ENCODE measurements at regions not wholly inside any gene's neighbourhood (a gene's known extent, or its start where the extent isn't known, plus 50 kb on each side); places are given as distances from the start of the nearest gene placed in this dataset.

DNA sequence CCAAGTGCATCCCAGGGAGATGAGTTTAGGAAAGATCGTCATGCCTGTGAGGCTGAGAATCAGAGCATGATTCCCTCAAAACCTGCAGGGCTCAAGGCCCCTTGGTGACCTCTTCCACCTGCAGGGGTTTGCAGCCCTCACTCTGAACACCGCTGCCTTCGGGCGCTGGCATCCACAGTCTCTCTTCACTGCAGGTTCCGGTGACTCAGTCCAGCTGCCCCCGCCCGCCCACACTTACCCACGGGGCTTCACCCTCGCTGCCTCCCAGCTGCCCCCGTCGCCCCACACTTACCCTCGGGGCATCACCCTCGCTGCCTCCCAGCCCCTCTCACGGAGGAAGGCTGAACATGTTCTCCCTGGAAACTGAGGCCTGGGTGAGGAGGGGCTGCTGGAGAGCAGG is 277.1 kb downstream of the XXYLT1 start:
- Histone ChIP-seq H3K36me3 (ENCODE audit: control insufficient read depth, insufficient read depth, low read length) (no peaks in the 10 kb centered on the region), H3K27ac (ENCODE audit: low read length) (no peak overlapping the region), H3K27me3 (ENCODE audit: control insufficient read depth, insufficient read depth, low read length) (no peaks in the 10 kb centered on the region), H3K9me3 (ENCODE audit: control insufficient read depth, insufficient read depth, low read depth, low read length) (no peaks in the 10 kb centered on the region), H3K4me1 (ENCODE audit: control insufficient read depth, insufficient read depth, low read length) (no peaks in the 10 kb centered on the region), H3K4me3 (ENCODE audit: low read depth in 2 of 2, low read length in 2 of 2) (no peak overlapping the region)
- ATAC-seq = no peak
- DNase-seq (ENCODE audit: low read depth, low spot score) = no peak
- no TSS peak for BruUV-seq (replicated peaks)
- in situ Hi-C loops (cut with HindIII; ENCODE audit: low pct_unique_long_range_greater_than_20kb, low sequenced_read_pairs) (no loop called here), intact Hi-C loops (cut with micrococcal nuclease; ENCODE audit: unreplicated experiment) (no loop called here)
- CTCF ChIA-PET = no interaction called here
- TF ChIP-seq SIN3A (IDR thresholded peaks at IDR 0.05; ENCODE audit: borderline replicate concordance, insufficient read depth, low read depth, low read length) (no peak), POLR2AphosphoS5 (IDR thresholded peaks at IDR 0.05; ENCODE audit: low read depth, low read length) (no peak), TCF7L2 (IDR thresholded peaks at IDR 0.05; ENCODE audit: low read depth, low read length) (no peak)
- TF ChIP-seq, protein P1, sequence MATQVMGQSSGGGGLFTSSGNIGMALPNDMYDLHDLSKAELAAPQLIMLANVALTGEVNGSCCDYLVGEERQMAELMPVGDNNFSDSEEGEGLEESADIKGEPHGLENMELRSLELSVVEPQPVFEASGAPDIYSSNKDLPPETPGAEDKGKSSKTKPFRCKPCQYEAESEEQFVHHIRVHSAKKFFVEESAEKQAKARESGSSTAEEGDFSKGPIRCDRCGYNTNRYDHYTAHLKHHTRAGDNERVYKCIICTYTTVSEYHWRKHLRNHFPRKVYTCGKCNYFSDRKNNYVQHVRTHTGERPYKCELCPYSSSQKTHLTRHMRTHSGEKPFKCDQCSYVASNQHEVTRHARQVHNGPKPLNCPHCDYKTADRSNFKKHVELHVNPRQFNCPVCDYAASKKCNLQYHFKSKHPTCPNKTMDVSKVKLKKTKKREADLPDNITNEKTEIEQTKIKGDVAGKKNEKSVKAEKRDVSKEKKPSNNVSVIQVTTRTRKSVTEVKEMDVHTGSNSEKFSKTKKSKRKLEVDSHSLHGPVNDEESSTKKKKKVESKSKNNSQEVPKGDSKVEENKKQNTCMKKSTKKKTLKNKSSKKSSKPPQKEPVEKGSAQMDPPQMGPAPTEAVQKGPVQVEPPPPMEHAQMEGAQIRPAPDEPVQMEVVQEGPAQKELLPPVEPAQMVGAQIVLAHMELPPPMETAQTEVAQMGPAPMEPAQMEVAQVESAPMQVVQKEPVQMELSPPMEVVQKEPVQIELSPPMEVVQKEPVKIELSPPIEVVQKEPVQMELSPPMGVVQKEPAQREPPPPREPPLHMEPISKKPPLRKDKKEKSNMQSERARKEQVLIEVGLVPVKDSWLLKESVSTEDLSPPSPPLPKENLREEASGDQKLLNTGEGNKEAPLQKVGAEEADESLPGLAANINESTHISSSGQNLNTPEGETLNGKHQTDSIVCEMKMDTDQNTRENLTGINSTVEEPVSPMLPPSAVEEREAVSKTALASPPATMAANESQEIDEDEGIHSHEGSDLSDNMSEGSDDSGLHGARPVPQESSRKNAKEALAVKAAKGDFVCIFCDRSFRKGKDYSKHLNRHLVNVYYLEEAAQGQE (IDR thresholded peaks at IDR 0.05; ENCODE audit: insufficient read depth in 1 of 2, low read depth in 2 of 2, low read length in 1 of 2) = no peak
- TF ChIP-seq, protein P2, sequence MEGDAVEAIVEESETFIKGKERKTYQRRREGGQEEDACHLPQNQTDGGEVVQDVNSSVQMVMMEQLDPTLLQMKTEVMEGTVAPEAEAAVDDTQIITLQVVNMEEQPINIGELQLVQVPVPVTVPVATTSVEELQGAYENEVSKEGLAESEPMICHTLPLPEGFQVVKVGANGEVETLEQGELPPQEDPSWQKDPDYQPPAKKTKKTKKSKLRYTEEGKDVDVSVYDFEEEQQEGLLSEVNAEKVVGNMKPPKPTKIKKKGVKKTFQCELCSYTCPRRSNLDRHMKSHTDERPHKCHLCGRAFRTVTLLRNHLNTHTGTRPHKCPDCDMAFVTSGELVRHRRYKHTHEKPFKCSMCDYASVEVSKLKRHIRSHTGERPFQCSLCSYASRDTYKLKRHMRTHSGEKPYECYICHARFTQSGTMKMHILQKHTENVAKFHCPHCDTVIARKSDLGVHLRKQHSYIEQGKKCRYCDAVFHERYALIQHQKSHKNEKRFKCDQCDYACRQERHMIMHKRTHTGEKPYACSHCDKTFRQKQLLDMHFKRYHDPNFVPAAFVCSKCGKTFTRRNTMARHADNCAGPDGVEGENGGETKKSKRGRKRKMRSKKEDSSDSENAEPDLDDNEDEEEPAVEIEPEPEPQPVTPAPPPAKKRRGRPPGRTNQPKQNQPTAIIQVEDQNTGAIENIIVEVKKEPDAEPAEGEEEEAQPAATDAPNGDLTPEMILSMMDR (IDR thresholded peaks at IDR 0.05) = no peak
- POLR2A ChIA-PET = no interaction called here

DNA sequence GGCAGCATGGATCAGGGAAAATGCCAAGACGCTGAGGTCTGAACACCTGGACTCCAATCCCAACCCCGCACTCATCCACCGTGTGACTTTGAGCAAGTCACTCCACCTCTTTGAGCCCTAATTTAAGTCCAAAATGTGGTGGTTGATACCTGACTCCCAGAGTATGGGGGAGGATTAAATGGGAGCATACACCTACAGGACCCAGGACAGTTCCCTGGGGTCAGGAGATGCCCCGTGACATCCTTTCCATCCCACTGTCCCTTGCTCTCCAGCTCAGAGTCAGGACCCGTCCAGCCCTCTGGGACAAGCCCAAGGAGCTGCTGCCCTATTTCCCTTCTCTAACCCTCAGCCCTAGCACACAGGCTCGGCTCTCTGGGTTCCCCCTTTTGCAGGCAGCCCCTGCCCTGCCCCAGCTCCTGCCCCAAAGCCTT is 276.4 kb downstream of the XXYLT1 start:
- TF ChIP-seq, protein P1 (IDR thresholded peaks at IDR 0.05; ENCODE audit: insufficient read depth in 1 of 2, low read depth in 2 of 2, low read length in 1 of 2) = peak; percentile 57 to 58; a peak in 2 of 4 replicates
- TF ChIP-seq POLR2AphosphoS5 (IDR thresholded peaks at IDR 0.05; ENCODE audit: low read depth, low read length) (no peak), SIN3A (IDR thresholded peaks at IDR 0.05; ENCODE audit: borderline replicate concordance, insufficient read depth, low read depth, low read length) (no peak), TCF7L2 (IDR thresholded peaks at IDR 0.05; ENCODE audit: low read depth, low read length) (no peak)
- TF ChIP-seq, protein P2 (IDR thresholded peaks at IDR 0.05) = no peak
- Histone ChIP-seq H3K27ac (ENCODE audit: low read length) (no peak overlapping the region), H3K9me3 (ENCODE audit: control insufficient read depth, insufficient read depth, low read depth, low read length) (no peaks in the 10 kb centered on the region), H3K4me3 (ENCODE audit: low read depth in 2 of 2, low read length in 2 of 2) (no peak overlapping the region), H3K27me3 (ENCODE audit: control insufficient read depth, insufficient read depth, low read length) (no peaks in the 10 kb centered on the region), H3K4me1 (ENCODE audit: control insufficient read depth, insufficient read depth, low read length) (no peaks in the 10 kb centered on the region), H3K36me3 (ENCODE audit: control insufficient read depth, insufficient read depth, low read length) (no peaks in the 10 kb centered on the region)
- peak; percentile 32; the same call in 1 of the 2 replicates for ATAC-seq
- BruUV-seq (replicated peaks) = no TSS peak
- ChIA-PET CTCF (no interaction called here), POLR2A (interaction anchor here (0.5 kb wide), 1 partner anchor 19 kb away, joined by 3 read pairs; no protein-coding TSS in a partner anchor)
- no peak for DNase-seq (ENCODE audit: low read depth, low spot score)
- in situ Hi-C loops (cut with HindIII; ENCODE audit: low pct_unique_long_range_greater_than_20kb, low sequenced_read_pairs) (no loop called here), intact Hi-C loops (cut with micrococcal nuclease; ENCODE audit: unreplicated experiment) (no loop called here)

Data from Panc1 (cell line).